ENCODE measurements at regions not wholly inside any gene's neighbourhood (a gene's known extent, or its start where the extent isn't known, plus 50 kb on each side); places are given as distances from the start of the nearest gene placed in this dataset.
"Not testable (repeated sequence)": the region's sequence is repeated elsewhere in the genome, so short reads cannot be mapped to it uniquely, and the experiment has no call there.

- TF ChIP-seq, protein P1, sequence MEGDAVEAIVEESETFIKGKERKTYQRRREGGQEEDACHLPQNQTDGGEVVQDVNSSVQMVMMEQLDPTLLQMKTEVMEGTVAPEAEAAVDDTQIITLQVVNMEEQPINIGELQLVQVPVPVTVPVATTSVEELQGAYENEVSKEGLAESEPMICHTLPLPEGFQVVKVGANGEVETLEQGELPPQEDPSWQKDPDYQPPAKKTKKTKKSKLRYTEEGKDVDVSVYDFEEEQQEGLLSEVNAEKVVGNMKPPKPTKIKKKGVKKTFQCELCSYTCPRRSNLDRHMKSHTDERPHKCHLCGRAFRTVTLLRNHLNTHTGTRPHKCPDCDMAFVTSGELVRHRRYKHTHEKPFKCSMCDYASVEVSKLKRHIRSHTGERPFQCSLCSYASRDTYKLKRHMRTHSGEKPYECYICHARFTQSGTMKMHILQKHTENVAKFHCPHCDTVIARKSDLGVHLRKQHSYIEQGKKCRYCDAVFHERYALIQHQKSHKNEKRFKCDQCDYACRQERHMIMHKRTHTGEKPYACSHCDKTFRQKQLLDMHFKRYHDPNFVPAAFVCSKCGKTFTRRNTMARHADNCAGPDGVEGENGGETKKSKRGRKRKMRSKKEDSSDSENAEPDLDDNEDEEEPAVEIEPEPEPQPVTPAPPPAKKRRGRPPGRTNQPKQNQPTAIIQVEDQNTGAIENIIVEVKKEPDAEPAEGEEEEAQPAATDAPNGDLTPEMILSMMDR (IDR thresholded peaks at IDR 0.05) = no peak
- Histone ChIP-seq H3K27me3 (no peaks in the 10 kb centered on the region), H3K27ac (no peak overlapping the region), H3K36me3 (no peaks in the 10 kb centered on the region), H3K4me1 (ENCODE audit: control insufficient read depth in 1 of 2, insufficient read depth in 1 of 2, low read depth in 1 of 2, low read length in 1 of 2) (peaks cover 6 to 11% of the 10 kb centered on the region in 2 experiments), H3K4me3 (ENCODE audit: low read depth in 1 of 2, low read length in 1 of 2) (no peak overlapping the region), H3K9me3 (no peaks in the 10 kb centered on the region)
Measured at GRCh38 chr4:171340258-171340657, 472.9 kb upstream of the GALNTL6 start.

DNA sequence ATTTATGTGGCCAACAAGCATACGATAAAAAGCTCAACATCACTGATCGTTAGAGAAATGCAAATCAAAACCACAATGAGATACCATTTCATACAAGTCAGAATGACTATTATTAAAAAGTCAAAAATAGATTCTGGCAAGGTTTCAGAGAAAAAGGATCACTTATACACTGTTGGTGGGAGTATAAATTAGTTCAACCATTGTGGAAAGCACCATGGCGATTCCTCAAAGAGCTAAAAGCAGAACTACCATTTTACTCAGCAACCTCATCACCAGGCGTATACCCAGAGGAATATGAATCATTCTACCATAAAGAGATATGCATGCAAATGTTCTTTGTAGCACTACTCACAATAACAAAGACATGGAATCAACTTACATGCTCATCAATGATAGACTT lies 478.7 kb upstream of the GALNTL6 start:
- Histone ChIP-seq H3K4me1 (ENCODE audit: control insufficient read depth in 1 of 2, insufficient read depth in 1 of 2, low read depth in 1 of 2, low read length in 1 of 2) (no peaks in the 10 kb centered on the region), H3K36me3 (no peaks in the 10 kb centered on the region), H3K27me3 (no peaks in the 10 kb centered on the region), H3K9me3 (no peaks in the 10 kb centered on the region), H3K4me3 (ENCODE audit: low read depth in 1 of 2, low read length in 1 of 2) (no peak overlapping the region), H3K27ac (no peak overlapping the region)
- TF ChIP-seq, protein P1 (IDR thresholded peaks at IDR 0.05) = no peak

GRCh38 chr4:171308661-171309060 lies 504.5 kb upstream of the GALNTL6 start:
- TF ChIP-seq, protein P1 (IDR thresholded peaks at IDR 0.05) = no peak
- Histone ChIP-seq H3K36me3 (no peaks in the 10 kb centered on the region), H3K9me3 (no peaks in the 10 kb centered on the region), H3K27me3 (no peaks in the 10 kb centered on the region), H3K4me1 (ENCODE audit: control insufficient read depth in 1 of 2, insufficient read depth in 1 of 2, low read depth in 1 of 2, low read length in 1 of 2) (no peaks in the 10 kb centered on the region), H3K4me3 (ENCODE audit: low read depth in 1 of 2, low read length in 1 of 2) (no peak overlapping the region), H3K27ac (no peak overlapping the region)

DNA sequence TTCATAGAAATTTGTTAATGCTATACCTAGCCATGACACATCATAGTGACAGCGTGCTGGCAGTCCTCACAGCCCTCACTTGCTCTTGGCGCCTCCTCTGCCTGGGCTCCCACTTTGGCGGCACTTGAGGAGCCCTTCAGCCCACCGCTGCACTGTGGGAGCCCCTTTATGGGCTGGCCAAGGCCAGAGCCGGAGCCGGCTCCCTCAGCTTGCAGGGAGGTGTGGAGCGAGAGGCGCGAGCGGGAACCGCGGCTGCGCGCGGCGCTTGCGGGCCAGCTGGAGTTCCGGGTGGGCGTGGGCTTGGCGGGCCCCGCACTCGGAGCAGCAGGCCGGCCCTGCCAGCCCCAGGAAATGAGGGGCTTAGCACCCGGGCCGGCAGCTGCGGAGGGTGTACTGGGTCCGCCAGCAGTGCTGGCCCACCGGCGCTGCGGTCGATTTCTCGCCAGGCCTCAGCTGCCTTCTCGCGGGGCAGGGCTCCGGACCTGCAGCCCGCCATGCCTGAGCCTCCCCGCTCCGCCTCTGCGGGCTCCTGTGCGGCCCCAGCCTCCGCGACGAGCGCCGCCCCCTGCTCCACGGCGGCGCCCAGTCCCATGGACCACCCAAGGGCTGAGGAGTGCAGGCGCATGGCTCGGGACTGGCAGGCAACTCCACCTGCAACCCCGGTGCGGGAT lies 515.0 kb upstream of the GALNTL6 start:
- H3K9me3 ChIP-seq; H3K27ac ChIP-seq; H3K36me3 ChIP-seq; H3K4me3 ChIP-seq (ENCODE audit: low read depth in 1 of 2, low read length in 1 of 2); H3K27me3 ChIP-seq; H3K4me1 ChIP-seq (ENCODE audit: control insufficient read depth in 1 of 2, insufficient read depth in 1 of 2, low read depth in 1 of 2, low read length in 1 of 2): not testable (repeated sequence)

DNA sequence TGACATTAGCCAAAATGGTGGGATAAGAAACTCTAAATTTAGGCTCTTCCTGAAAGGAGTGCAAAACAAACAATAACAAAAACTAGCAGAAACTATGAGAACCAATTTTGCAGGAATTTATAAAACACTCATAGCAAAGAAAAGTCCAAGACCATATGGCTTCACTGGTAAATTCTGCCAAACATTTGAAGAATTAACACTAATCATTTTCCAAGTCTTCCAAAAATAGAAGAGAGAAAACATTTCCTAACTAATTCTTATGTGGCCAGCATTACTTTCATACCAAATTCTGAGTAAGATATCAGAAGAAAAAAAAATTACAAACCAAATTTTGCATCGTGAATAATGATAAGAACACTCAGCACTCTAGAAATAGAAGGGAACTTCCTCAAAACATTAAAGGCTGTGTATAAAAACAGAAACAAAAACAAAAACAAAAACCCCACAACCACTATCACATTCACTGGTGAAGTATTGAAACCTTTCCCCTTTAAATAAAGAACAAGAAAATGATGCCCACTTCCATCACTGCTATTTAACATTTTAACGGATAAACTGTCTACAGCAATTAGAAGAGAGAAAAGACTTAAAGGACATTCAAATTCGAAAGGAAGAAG lies 524.3 kb upstream of the GALNTL6 start:
- Histone ChIP-seq H3K4me1 (ENCODE audit: control insufficient read depth in 1 of 2, insufficient read depth in 1 of 2, low read depth in 1 of 2, low read length in 1 of 2) (no peaks in the 10 kb centered on the region), H3K36me3 (no peaks in the 10 kb centered on the region)
- TF ChIP-seq, protein P1 (IDR thresholded peaks at IDR 0.05) = no peak

DNA sequence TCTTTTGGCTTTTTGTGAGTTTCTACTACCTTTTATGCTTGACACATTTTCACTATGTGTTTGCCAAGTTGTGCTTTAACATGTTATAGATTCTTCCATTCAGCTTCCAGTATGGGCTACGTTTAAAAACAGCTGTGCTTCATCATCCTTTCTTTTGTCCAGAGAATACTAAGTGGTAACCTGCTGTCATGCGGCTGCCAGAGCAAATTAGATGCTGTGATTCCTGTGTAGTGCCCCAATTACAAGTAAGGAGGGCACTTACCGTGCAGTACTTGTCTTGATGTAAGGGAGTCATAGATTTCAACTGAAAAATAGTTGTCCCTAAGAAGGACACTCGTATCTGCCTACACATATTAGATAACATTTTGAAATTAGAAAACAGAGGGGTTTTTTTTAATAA lies 531.8 kb upstream of the GALNTL6 start:
- H3K36me3 ChIP-seq = no peaks in the 10 kb centered on the region
- H3K4me3 ChIP-seq (ENCODE audit: low read depth in 1 of 2, low read length in 1 of 2) = no peak overlapping the region
- H3K4me1 ChIP-seq (ENCODE audit: control insufficient read depth in 1 of 2, insufficient read depth in 1 of 2, low read depth in 1 of 2, low read length in 1 of 2) = no peaks in the 10 kb centered on the region
- H3K27ac ChIP-seq = no peak overlapping the region
- H3K27me3 ChIP-seq = no peaks in the 10 kb centered on the region
- H3K9me3 ChIP-seq = no peaks in the 10 kb centered on the region
- TF ChIP-seq, protein P1 (IDR thresholded peaks at IDR 0.05) = no peak

More for the DNA sequence above, 524.3 kb upstream of the GALNTL6 start:
- no peak overlapping the region for H3K27ac ChIP-seq
- no peak overlapping the region for H3K4me3 ChIP-seq (ENCODE audit: low read depth in 1 of 2, low read length in 1 of 2)
- H3K9me3 ChIP-seq = no peaks in the 10 kb centered on the region
- no peaks in the 10 kb centered on the region for H3K27me3 ChIP-seq
